HEK293 (cell line): ENCODE measurements at regions not wholly inside any gene's neighbourhood (a gene's known extent, or its start where the extent isn't known, plus 50 kb on each side); places are given as distances from the start of the nearest gene placed in this dataset.

ENCODE experiments used
- CTCF ChIA-PET: fragments of 350-600 bp; formaldehyde crosslinking; extraction: SDS; loops from one replicate; lab custom pipeline; 2021; ENCODE audit warnings: antibody characterized with exemption; lab: Yijun Ruan, JAX
- POLR2A ChIA-PET: fragments of 300-600 bp; formaldehyde crosslinking; extraction: SDS; loops from one replicate; lab custom pipeline; 2020; ENCODE audit warnings: antibody characterized with exemption, inconsistent platforms; lab: Yijun Ruan, JAX
- H3K27ac ChIP-seq: fragments of 200-500 bp; sonication (Bioruptor generic); 2 replicates; pipeline ENCODE4 v1.5.1; 2014; ENCODE audit warnings: low read depth, low read length, control low read depth, inconsistent platforms; ENCODE audit errors: extremely low read depth
- H3K36me3 ChIP-seq, 2 experiments: fragments of 200-500 bp in 1 of 2; sonication (Bioruptor generic) in 1 of 2; 1 replicate in 1 of 2; 2 replicates in 1 of 2; pipeline ENCODE4 v1.5.1; 2014 to 2017; ENCODE audit warnings: inconsistent platforms in 2 of 2, low read length in 2 of 2; ENCODE audit not compliant: control insufficient read depth in 2 of 2, insufficient read depth in 1 of 2
- H3K4me1 ChIP-seq: fragments of 200-500 bp; sonication (Bioruptor generic); 2 replicates; pipeline ENCODE4 v1.5.1; 2014; ENCODE audit warnings: mild to moderate bottlenecking, low read length, inconsistent platforms; ENCODE audit not compliant: control insufficient read depth, insufficient read depth
- H3K4me3 ChIP-seq: 2 replicates; pipeline ENCODE4 v1.5.1; 2011; ENCODE audit warnings: low read depth, mild to moderate bottlenecking, control low read depth, low read length, moderate library complexity
- H3K9me3 ChIP-seq: fragments of 200-500 bp; sonication (Bioruptor generic); 2 replicates; pipeline ENCODE4 v1.5.1; 2014; ENCODE audit warnings: low read depth, low read length, inconsistent platforms; ENCODE audit not compliant: control insufficient read depth, insufficient read depth
- GLIS1 ChIP-seq: fragments of 450-650 bp; formaldehyde crosslinking; IDR thresholded peaks from 2 replicates; pipeline ENCODE4 v1.5.1; 2016; ENCODE audit warnings: missing biosample characterization, missing genetic modification characterization
- GLIS2 ChIP-seq: fragments of 450-650 bp; formaldehyde crosslinking; IDR thresholded peaks from 2 replicates; pipeline ENCODE4 v1.5.1; 2016; ENCODE audit warnings: missing biosample characterization, missing genetic modification characterization
- KLF7 ChIP-seq: fragments of 450-650 bp; formaldehyde crosslinking; IDR thresholded peaks from 2 replicates; pipeline ENCODE4 v1.5.1; 2016; ENCODE audit warnings: missing biosample characterization, missing genetic modification characterization, borderline replicate concordance
- KLF9 ChIP-seq: fragments of 450-650 bp; formaldehyde crosslinking; IDR thresholded peaks from 2 replicates; pipeline ENCODE4 v1.5.1; 2016; ENCODE audit warnings: missing biosample characterization, missing genetic modification characterization, low read depth
- PRDM10 ChIP-seq: fragments of 450-650 bp; formaldehyde crosslinking; IDR thresholded peaks from 2 replicates; pipeline ENCODE4 v1.5.1; 2016; ENCODE audit warnings: missing biosample characterization, missing genetic modification characterization
- SETDB1 ChIP-seq: IDR thresholded peaks from one replicate; pipeline ENCODE4 v1.6.1; 2017; ENCODE audit warnings: mild to moderate bottlenecking, low read length, moderate library complexity, mixed read lengths; ENCODE audit not compliant: insufficient read length
- SP2 ChIP-seq: fragments of 450-650 bp; formaldehyde crosslinking; IDR thresholded peaks from 2 replicates; pipeline ENCODE4 v1.5.1; 2016; ENCODE audit warnings: missing biosample characterization, missing genetic modification characterization
- ZBTB20 ChIP-seq: fragments of 450-650 bp; formaldehyde crosslinking; IDR thresholded peaks from 2 replicates; pipeline ENCODE4 v1.5.1; 2016; ENCODE audit warnings: missing biosample characterization, missing genetic modification characterization
- ZBTB48 ChIP-seq: fragments of 450-650 bp; formaldehyde crosslinking; IDR thresholded peaks from 2 replicates; pipeline ENCODE4 v1.5.1; 2016; ENCODE audit warnings: missing biosample characterization, missing genetic modification characterization
- ZBTB8A ChIP-seq: fragments of 450-650 bp; formaldehyde crosslinking; IDR thresholded peaks from 2 replicates; pipeline ENCODE4 v1.5.1; 2016; ENCODE audit warnings: missing biosample characterization, missing genetic modification characterization
- ZFP3 ChIP-seq: fragments of 450-650 bp; formaldehyde crosslinking; IDR thresholded peaks from 2 replicates; pipeline ENCODE4 v1.5.1; 2016; ENCODE audit warnings: low read depth, missing biosample characterization, missing genetic modification characterization
- ZNF10 ChIP-seq: fragments of 450-650 bp; formaldehyde crosslinking; IDR thresholded peaks from 2 replicates; pipeline ENCODE4 v1.5.1; 2017; ENCODE audit warnings: missing biosample characterization, missing genetic modification characterization
- ZNF169 ChIP-seq: fragments of 450-650 bp; formaldehyde crosslinking; IDR thresholded peaks from 2 replicates; pipeline ENCODE4 v1.5.1; 2016; ENCODE audit warnings: missing biosample characterization, missing genetic modification characterization
- ZNF24 ChIP-seq: fragments of 450-650 bp; formaldehyde crosslinking; IDR thresholded peaks from 2 replicates; pipeline ENCODE4 v1.5.1; 2016; ENCODE audit warnings: missing biosample characterization, missing genetic modification characterization
- ZNF335 ChIP-seq: fragments of 450-650 bp; formaldehyde crosslinking; conservative IDR thresholded peaks from 2 replicates; pipeline ENCODE4 v1.5.1; 2016; ENCODE audit warnings: missing biosample characterization, missing genetic modification characterization
- ZNF341 ChIP-seq: fragments of 450-650 bp; formaldehyde crosslinking; IDR thresholded peaks from 2 replicates; pipeline ENCODE4; 2016; ENCODE audit warnings: low read depth, missing biosample characterization, missing genetic modification characterization
- ZNF37A ChIP-seq: fragments of 450-650 bp; IDR thresholded peaks from 2 replicates; pipeline ENCODE4 v1.5.1; 2018; ENCODE audit warnings: missing biosample characterization, missing genetic modification characterization
- ZNF513 ChIP-seq: fragments of 450-650 bp; IDR thresholded peaks from 2 replicates; pipeline ENCODE4 v1.5.1; 2018; ENCODE audit warnings: missing biosample characterization, missing genetic modification characterization
- ZNF549 ChIP-seq: fragments of 450-650 bp; IDR thresholded peaks from 2 replicates; pipeline ENCODE4 v1.5.1; 2018; ENCODE audit warnings: missing biosample characterization, missing genetic modification characterization, mild to moderate bottlenecking, inconsistent platforms, moderate library complexity
- ZNF600 ChIP-seq: fragments of 450-650 bp; formaldehyde crosslinking; IDR thresholded peaks from 2 replicates; pipeline ENCODE4 v1.5.1; 2016; ENCODE audit warnings: missing biosample characterization, missing genetic modification characterization
- ZNF621 ChIP-seq: fragments of 450-650 bp; formaldehyde crosslinking; IDR thresholded peaks from 2 replicates; pipeline ENCODE4 v1.5.1; 2017; ENCODE audit warnings: missing biosample characterization, missing genetic modification characterization
- ZNF747 ChIP-seq: fragments of 450-650 bp; formaldehyde crosslinking; IDR thresholded peaks from 2 replicates; pipeline ENCODE4 v1.5.1; 2016; ENCODE audit warnings: missing biosample characterization, missing genetic modification characterization
- ZNF777 ChIP-seq: fragments of 450-650 bp; formaldehyde crosslinking; IDR thresholded peaks from 2 replicates; pipeline ENCODE4 v1.5.1; 2017; ENCODE audit warnings: missing biosample characterization, missing genetic modification characterization, borderline replicate concordance

- TF ChIP-seq ZNF513 (tag by site-specific recombination), result no peak
- TF ChIP-seq SETDB1, result no peak
- TF ChIP-seq ZNF335 (tag by site-specific recombination), result peak; percentile 67
- TF ChIP-seq PRDM10 (tag by site-specific recombination), result peak; percentile 97
- TF ChIP-seq GLIS1, result peak; percentile 85
- TF ChIP-seq ZNF747 (tag by site-specific recombination), result no peak
- no peak for TF ChIP-seq ZNF777 (tag by site-specific recombination)
- TF ChIP-seq ZBTB8A (tag by site-specific recombination), result peak; percentile 77
- no peak for TF ChIP-seq ZNF169
- TF ChIP-seq ZNF600 (tag by site-specific recombination), result no peak
- TF ChIP-seq ZFP3, result peak; percentile 51; the same call in 1 of the 2 replicates
- TF ChIP-seq ZNF10 (tag by site-specific recombination), result no peak
- peak; percentile 96 for TF ChIP-seq ZNF37A (tag by site-specific recombination)
- TF ChIP-seq ZNF341 (tag by site-specific recombination), result peak; percentile 60
- peak; percentile 80 for TF ChIP-seq GLIS2 (tag by site-specific recombination)
- TF ChIP-seq ZBTB20 (tag by site-specific recombination), result 0 out of 2 replicates have a peak, but pooled peaks have one; percentile 8
- no peak for TF ChIP-seq ZNF549 (tag by site-specific recombination)
- TF ChIP-seq ZBTB48 (tag by site-specific recombination), result peak; percentile 46; the same call in 1 of the 2 replicates
Measured at GRCh38 chr3:107240183-107241091, 136.8 kb upstream of the CCDC54 start (continued).

- Histone ChIP-seq H3K4me3 (peak overlapping the region; percentile 86), H3K27ac (peak overlapping the region; percentile 38; the same call in 1 of the 2 replicates), H3K36me3 (peaks cover 0 to 7% of the 10 kb centered on the region in 2 experiments; a peak in 1 of 3 replicates), H3K9me3 (no peaks in the 10 kb centered on the region), H3K4me1 (no peaks in the 10 kb centered on the region; the same call in 1 of the 2 replicates)
- POLR2A ChIA-PET, result no interaction called here
- TF ChIP-seq SP2 (peak; percentile 25), KLF9 (peak; percentile 82), ZNF335 (tag by site-specific recombination) (peak; percentile 68), KLF7 (peak; percentile 29; the same call in 1 of the 2 replicates), ZNF24 (tag by site-specific recombination) (no peak), ZNF621 (tag by site-specific recombination) (no peak)
- TF ChIP-seq, all 188 proteins: peak for 4
- CTCF ChIA-PET, result interaction anchor here (1.0 kb wide), 1 partner anchor 188 kb away, joined by 3 read pairs; no protein-coding TSS in a partner anchor
Measured at GRCh38 chr3:107241217-107241616, 136.0 kb upstream of the CCDC54 start.
